T-helper 17 cell (primary cell): ENCODE measurements at regions not wholly inside any gene's neighbourhood (a gene's known extent, or its start where the extent isn't known, plus 50 kb on each side); places are given as distances from the start of the nearest gene placed in this dataset.

Experiments
- ATAC-seq: fragments of 150-1000 bp; cut with Tn5 transposase; 2 replicates; pipeline ENCODE4 v1.10.0; 2021; ENCODE audit warnings: mild to moderate bottlenecking, moderate library complexity
- DNase-seq, 3 donors: peaks; one replicate each; pipeline versions ENCODE4 v3.0.0 to v3.0.0-alpha.2; 2020 to 2021
- H3K9me3 ChIP-seq: one replicate; pipeline ENCODE4 v1.7.0; 2013; ENCODE audit warnings: low read length, mild to moderate bottlenecking; ENCODE audit not compliant: control insufficient read depth, poor library complexity, severe bottlenecking
- H3K27ac Mint-ChIP-seq: one replicate; pipeline ENCODE4 v1.8.0; 2022; ENCODE audit warnings: mild to moderate bottlenecking, moderate library complexity, mixed read lengths
- H3K27me3 Mint-ChIP-seq: one replicate; pipeline ENCODE4 v1.8.0; 2022; ENCODE audit warnings: mixed read lengths
- H3K36me3 Mint-ChIP-seq: one replicate; pipeline ENCODE4 v1.8.0; 2022; ENCODE audit warnings: low read depth, mixed read lengths
- H3K4me1 Mint-ChIP-seq: one replicate; pipeline ENCODE4 v1.8.0; 2022; ENCODE audit warnings: mild to moderate bottlenecking, mixed read lengths
- H3K4me3 Mint-ChIP-seq: one replicate; pipeline ENCODE4 v1.8.0; 2022; ENCODE audit warnings: mild to moderate bottlenecking, moderate library complexity, mixed read lengths

DNA sequence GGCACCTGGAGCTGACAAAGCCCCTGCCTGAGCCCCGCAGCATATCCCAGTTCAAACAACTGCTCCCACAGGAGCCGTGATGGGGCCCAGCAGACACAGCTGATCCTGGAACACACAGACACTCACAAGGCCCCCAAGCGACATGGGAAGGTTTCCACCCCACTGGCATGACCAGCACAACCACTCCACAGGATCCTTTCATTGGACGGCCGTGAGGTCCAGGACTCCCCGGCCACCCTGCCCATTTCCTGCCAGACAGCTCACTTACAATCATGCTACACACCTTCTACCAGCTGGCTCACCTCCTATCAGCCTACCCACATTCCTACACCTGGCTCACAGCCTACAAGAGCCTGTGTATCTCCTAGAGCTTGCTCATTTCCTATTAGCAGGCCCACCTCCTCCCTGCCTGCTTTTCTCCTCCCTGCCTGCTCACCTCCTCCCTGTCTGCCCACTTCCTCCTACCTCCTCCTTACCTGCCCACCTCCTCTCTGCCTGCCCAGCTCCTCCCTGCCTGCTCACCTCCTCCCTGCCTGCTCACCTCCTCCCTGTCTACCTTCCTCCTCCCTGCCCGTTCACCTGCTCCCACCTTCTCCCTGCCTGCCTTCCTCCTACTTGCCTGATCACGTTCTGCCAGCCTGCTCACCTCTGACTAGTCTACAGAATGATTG, 73.9 kb downstream of the MATN1 start:
- DNase-seq = no peak
- no peak for ATAC-seq
- H3K9me3 ChIP-seq = no peaks in the 10 kb centered on the region
- Mint-ChIP-seq H3K36me3 (peaks cover 7% of the 10 kb centered on the region), H3K4me1 (peaks cover 18% of the 10 kb centered on the region), H3K4me3 (no peak overlapping the region), H3K27ac (no peak overlapping the region), H3K27me3 (peaks cover 55% of the 10 kb centered on the region)

DNA sequence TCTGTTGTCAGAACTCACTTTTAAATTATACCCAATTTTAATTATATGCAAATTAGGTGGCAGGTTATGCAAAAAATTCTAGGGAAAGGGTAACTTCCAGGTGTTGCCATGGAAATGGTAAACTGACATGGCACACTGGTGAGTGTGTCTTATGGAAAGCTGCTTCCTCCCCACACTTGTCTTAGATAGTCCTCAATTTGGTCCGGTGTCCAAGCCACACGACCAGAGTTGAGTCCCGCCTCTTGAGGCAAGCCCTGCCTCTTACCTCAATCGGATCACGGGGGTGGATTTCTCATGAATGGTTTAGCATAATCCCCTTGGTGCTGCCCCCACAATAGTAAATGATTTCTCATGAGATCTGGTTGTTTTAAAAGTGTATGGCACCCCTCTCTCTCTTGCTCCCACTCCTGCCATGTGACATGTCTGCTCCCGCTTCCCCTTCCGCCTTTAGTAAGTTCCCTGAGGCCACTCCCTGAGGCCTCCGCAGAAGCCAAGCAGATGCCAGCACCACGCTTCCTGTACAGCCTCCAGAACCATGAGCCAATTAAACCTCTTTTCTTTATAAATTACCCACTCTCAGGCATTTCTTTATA, 74.9 kb downstream of the MATN1 start:
- Mint-ChIP-seq H3K27me3 (peaks cover 62% of the 10 kb centered on the region), H3K4me3 (no peak overlapping the region), H3K27ac (no peak overlapping the region), H3K36me3 (peaks cover 7% of the 10 kb centered on the region), H3K4me1 (peaks cover 18% of the 10 kb centered on the region)
- DNase-seq (no peak), ATAC-seq (no peak)
- H3K9me3 ChIP-seq = no peaks in the 10 kb centered on the region

DNA sequence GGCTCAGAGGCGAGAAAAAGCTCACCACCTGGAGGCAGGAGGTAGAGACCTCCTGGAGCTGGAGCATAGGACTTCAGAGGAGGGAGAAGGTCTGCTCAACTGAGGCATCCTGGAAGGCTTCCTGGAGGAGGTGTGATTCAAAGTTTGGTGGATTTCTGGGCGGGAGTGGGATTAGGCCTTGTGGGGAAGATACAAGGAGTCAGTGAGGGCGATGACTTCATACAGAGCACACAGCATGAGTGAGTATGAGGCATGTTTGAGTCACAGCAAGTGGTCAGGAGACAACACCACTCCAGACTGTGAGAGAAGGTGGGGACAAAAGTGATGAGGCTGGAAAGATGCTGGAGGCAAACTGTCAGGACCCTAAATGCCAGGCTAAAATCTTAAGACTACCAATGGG, 77.6 kb downstream of the MATN1 start:
- no peak for DNase-seq
- H3K27me3 Mint-ChIP-seq = peaks cover 49% of the 10 kb centered on the region
- no peak for ATAC-seq

DNA sequence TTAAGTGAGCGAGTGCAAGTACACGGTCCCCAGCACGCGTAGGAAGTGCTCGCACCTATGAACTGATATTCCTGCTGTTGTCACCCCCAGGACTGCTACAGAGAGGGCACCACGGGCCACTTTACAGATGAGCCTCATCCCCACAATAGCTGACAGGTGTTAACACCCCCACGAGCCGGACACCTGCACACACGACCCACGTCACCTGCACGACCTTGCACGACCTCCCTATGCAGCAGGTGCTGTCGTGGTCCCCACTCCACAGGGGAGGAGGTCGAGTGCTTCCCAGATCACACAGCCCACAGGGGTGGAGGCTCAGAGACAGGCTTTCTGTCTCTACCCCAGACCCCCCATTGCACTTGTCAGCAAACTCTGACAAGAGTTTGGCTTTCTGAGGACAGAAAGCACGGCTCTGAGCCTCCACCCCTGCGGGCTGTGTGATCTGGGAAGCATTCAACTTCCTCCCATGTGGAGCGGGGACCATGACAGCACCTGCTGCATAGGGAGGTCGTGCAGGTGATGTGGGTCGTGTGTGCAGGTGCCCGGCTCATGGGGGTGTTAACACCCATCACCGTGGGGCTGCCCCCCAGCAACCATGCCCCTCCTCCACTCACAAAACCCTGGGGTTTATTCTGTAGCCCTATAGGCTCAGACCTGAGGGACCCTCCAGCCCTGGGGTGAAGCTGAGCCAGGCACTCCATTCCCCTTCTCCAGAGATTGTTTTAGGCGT, 80.8 kb downstream of the MATN1 start:
- H3K4me1 Mint-ChIP-seq = peaks cover 2% of the 10 kb centered on the region
- no peak overlapping the region for H3K4me3 Mint-ChIP-seq
- no peak for ATAC-seq
- H3K27ac Mint-ChIP-seq = no peak overlapping the region
- DNase-seq = no peak
- H3K27me3 Mint-ChIP-seq = peaks cover 54% of the 10 kb centered on the region
- H3K9me3 ChIP-seq = no peaks in the 10 kb centered on the region
- H3K36me3 Mint-ChIP-seq = peaks cover 7% of the 10 kb centered on the region

More for the DNA sequence above, 77.6 kb downstream of the MATN1 start:
- Mint-ChIP-seq H3K4me3 (no peak overlapping the region), H3K4me1 (peaks cover 17% of the 10 kb centered on the region), H3K36me3 (peaks cover 7% of the 10 kb centered on the region), H3K27ac (no peak overlapping the region)
- no peaks in the 10 kb centered on the region for H3K9me3 ChIP-seq

DNA sequence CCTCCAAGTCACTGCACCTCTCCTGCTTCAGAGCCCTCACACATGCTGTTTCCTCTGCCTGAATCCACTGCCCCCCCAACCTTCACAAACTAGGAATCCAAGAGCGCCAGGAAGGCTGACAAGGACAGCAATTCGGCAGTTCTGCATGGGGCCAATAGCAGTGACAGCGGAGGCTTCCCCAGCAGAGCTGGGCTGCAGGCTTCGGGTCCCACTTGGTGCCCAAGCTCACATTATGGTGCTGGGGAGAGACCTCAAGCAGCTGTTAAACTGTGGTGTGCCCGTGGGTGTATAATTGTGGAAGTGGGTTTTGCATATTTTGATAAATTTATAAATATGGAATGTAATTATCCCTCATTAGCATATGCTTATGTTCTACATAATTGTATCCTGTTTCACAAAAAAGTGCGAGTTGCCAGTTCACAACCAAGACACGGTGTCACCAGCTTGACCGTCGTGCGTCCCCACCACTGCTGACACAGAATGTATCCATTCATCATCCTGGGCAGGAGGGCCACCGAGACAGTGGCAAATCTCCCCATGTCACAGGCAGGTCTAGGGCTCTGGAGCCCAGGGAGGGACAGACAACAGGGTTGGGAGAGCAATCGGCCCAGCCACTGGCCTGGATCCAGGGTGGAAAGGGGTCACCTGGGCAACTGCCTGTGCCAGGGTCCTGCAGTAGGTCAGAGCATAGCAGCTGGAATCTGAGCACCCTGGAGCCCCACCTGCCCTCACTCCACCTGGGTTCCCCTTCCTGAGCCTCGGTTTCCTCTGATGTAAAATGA, 81.6 kb downstream of the MATN1 start:
- ATAC-seq = no peak
- Mint-ChIP-seq H3K4me3 (no peak overlapping the region), H3K27ac (no peak overlapping the region), H3K4me1 (peaks cover 2% of the 10 kb centered on the region), H3K27me3 (peaks cover 59% of the 10 kb centered on the region), H3K36me3 (peaks cover 7% of the 10 kb centered on the region)
- DNase-seq = no peak
- H3K9me3 ChIP-seq = no peaks in the 10 kb centered on the region

DNA sequence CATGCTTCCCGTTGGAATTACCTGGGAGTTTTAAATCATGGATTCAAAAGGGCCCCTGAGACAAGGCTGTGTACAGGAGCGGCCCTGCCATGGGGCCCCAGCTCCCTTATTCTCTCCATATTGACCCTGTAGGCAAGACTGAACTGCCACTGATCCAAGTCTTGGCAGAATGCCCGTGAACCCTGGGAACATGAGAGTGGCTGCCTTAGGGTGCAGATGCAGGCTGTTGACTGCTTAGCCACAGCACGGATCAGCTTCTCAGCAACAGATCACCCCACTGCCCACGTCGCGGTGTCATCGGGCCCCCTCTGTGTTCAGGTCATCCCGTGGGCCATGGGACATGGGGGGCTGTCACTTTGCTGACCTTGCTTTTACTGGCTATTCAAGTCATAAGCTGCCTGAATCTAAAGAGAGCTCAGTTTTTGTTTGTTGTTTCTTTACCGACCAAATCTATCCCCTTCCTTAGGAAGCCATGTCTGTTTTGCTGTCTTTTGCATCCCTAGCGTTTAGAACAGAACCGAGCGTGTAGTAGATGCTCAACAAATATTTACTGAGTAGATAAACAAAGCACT, 83.4 kb downstream of the MATN1 start:
- Mint-ChIP-seq H3K27ac (no peak overlapping the region), H3K36me3 (no peaks in the 10 kb centered on the region), H3K4me3 (no peak overlapping the region), H3K27me3 (peaks cover 43% of the 10 kb centered on the region), H3K4me1 (no peaks in the 10 kb centered on the region)
- H3K9me3 ChIP-seq = no peaks in the 10 kb centered on the region
- DNase-seq (no peak), ATAC-seq (no peak)

DNA sequence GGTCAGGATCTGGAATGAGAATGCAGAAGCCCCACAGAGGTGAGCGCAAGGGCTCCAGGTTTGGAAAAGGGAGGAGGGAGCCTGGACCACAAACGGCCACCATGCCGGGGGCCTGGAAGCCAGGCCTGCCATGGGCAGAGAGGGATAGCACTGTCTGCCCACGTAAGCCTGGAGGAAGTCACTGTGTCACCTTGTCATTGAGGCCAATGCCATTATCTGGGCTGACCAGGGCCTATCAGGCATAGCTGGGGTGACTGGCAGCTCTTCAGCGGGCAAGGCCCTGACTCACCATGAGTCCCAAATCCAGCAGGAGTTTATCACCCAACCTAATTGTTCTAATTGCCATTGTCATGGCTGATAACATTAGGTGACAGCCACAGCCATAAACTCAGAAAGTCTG, 84.6 kb downstream of the MATN1 start:
- ATAC-seq = no peak
- Mint-ChIP-seq H3K36me3 (no peaks in the 10 kb centered on the region), H3K4me1 (no peaks in the 10 kb centered on the region), H3K27ac (no peak overlapping the region), H3K27me3 (peaks cover 34% of the 10 kb centered on the region), H3K4me3 (no peak overlapping the region)
- DNase-seq = no peak
- no peaks in the 10 kb centered on the region for H3K9me3 ChIP-seq

DNA sequence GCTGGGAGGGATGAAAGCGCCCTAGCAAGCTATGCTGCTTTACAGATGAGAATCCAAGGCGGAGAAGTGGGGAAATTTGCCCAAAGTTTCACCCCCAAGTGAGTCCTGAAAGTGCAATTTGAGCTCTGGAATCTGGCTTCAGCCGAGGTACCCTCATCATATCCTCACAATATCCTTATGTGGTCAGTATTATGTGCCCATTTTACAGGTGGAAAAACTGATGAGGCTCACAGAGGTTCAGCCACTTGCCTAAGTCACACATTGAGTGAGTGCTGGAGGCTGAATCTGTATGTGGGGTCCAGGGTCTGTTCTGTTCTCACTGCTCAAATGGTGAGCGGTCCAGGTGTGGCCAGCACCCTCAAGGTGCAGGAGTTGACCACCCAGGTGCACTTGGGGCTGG, 85.3 kb downstream of the MATN1 start:
- no peaks in the 10 kb centered on the region for H3K36me3 Mint-ChIP-seq
- DNase-seq (no peak), ATAC-seq (no peak)
- peaks cover 34% of the 10 kb centered on the region for H3K27me3 Mint-ChIP-seq
- H3K4me1 Mint-ChIP-seq = no peaks in the 10 kb centered on the region
- no peak overlapping the region for H3K4me3 Mint-ChIP-seq
- H3K27ac Mint-ChIP-seq = no peak overlapping the region
- H3K9me3 ChIP-seq = no peaks in the 10 kb centered on the region

DNA sequence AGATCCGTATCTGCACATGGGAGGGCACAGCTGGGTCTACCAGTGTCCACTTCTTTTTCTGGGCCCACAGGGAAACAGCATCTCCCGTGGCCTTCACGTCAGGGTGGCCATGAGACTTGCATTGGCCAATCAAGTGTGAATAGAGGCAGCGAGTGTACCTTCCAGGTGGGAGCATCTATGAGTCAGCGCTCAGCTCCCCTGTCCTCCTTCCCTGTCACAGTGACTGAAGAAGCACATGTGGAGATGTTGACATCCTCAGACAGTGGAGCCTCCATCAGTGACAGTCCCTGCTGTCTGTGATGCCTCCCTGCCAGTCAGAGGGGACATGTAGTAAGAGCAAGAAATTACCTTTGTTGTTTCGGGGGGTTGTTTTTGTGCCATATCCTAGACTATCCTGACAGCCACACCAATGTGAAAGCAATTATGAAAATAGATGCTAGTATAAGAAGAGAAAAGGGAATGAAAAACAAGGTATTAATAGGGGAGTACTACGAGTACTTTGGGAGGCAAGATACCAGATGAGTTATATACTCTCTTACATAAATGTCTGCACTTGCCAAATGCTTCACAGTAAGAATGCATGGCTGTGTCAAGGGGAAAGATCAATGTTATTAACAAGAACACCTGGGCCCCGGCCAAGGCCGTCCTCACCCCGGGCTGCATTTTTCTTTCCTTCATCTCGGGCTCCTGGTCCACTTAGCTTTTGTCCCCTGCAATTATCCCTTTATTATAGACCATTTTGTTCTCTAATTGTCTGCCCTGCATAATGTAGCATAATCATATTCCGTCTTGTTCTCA, 86.0 kb downstream of the MATN1 start:
- ATAC-seq (no peak), DNase-seq (no peak)
- H3K27ac Mint-ChIP-seq = no peak overlapping the region
- no peaks in the 10 kb centered on the region for H3K4me1 Mint-ChIP-seq
- no peak overlapping the region for H3K4me3 Mint-ChIP-seq
- peaks cover 41% of the 10 kb centered on the region for H3K27me3 Mint-ChIP-seq
- no peaks in the 10 kb centered on the region for H3K9me3 ChIP-seq
- no peaks in the 10 kb centered on the region for H3K36me3 Mint-ChIP-seq

DNA sequence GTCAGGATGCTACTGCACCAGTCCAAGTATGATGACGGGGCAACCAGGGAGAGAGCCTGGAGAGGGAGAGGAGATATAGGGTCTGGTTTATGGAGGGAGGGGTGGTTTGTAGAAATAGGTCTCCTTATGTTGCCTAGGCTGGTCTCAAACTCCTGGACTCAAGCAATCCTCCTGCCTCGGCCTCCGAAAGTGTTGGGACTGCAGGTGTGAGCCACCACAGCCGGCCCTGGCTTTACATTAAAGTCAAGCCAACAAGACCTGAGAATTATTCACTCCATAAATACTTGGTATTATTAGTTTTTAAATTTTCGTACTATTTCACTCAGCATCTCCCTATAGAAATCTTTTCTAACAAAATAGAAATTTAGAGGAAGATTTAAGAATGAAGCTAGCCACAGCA, 86.8 kb downstream of the MATN1 start:
- no peak for ATAC-seq
- H3K4me3 Mint-ChIP-seq = no peak overlapping the region
- no peaks in the 10 kb centered on the region for H3K4me1 Mint-ChIP-seq
- H3K9me3 ChIP-seq = no peaks in the 10 kb centered on the region
- peaks cover 41% of the 10 kb centered on the region for H3K27me3 Mint-ChIP-seq
- no peak overlapping the region for H3K27ac Mint-ChIP-seq
- H3K36me3 Mint-ChIP-seq = no peaks in the 10 kb centered on the region
- no peak for DNase-seq

DNA sequence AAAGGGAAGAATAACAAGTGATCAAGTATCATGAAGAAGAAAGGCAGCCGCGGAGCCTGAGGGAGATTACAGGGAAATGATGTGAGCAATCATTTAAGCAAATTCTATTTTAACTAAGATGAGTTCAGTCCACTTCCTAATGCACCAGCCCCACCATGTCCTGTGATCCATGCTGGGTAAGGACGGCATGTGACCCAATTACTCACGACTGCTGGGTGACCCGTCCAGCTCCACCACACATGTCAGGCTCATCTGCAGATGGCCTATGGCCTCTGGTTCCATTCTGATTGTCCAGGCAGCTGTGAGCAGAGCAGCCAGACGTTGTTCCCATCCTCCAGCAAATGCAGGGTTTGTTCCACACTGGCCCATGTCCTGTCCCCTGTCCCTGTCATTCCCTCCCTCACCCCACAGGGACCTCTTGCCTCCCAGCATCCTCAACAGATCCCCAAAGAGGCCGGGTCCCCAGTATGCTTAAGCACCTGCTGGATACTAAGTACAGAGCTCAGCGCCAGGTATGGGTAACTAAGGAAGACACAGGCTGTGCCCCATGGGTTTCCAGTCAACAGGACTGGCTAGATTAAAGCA, 87.9 kb downstream of the MATN1 start:
- DNase-seq (no peak), ATAC-seq (no peak)
- no peaks in the 10 kb centered on the region for H3K36me3 Mint-ChIP-seq
- no peaks in the 10 kb centered on the region for H3K9me3 ChIP-seq
- H3K4me3 Mint-ChIP-seq = no peak overlapping the region
- H3K27me3 Mint-ChIP-seq = peaks cover 39% of the 10 kb centered on the region
- no peak overlapping the region for H3K27ac Mint-ChIP-seq
- H3K4me1 Mint-ChIP-seq = no peaks in the 10 kb centered on the region

DNA sequence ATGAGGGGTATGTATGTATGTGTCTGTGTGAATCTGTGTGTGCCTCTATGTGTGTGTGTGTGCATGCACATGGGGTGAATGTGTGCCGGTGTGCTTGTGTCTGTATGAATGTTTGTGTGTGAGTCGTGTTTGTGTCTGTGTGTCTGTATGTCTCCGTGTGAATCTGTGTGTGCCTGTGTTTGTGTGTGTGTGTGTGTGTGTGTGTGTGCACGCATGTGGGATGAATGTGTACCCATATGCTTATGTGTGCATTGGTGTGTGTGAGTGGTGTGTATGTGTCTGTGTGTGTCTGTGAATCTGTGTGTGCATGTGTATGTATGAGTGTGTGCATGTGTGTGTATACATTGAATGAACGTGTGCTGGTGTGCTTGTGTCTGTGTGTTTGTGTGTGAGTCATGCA, 88.9 kb downstream of the MATN1 start:
- ATAC-seq (no peak), DNase-seq (no peak)
- no peaks in the 10 kb centered on the region for H3K36me3 Mint-ChIP-seq
- no peaks in the 10 kb centered on the region for H3K4me1 Mint-ChIP-seq
- no peak overlapping the region for H3K27ac Mint-ChIP-seq
- H3K27me3 Mint-ChIP-seq = peaks cover 32% of the 10 kb centered on the region
- no peaks in the 10 kb centered on the region for H3K9me3 ChIP-seq
- H3K4me3 Mint-ChIP-seq = no peak overlapping the region
